Fibroblast of skin of left quadriceps (primary cell): ENCODE measurements at regions not wholly inside any gene's neighbourhood (a gene's known extent, or its start where the extent isn't known, plus 50 kb on each side); places are given as distances from the start of the nearest gene placed in this dataset.
A peak's percentile ranks its signal among the peaks of the same experiment; 100 is the strongest.
"Not testable (repeated sequence)": the region's sequence is repeated elsewhere in the genome, so short reads cannot be mapped to it uniquely, and the experiment has no call there.

Experiments
- DNase-seq, 2 experiments: peaks; one replicate each; pipeline ENCODE4 v3.0.0-alpha.2; 2013; ENCODE audit warnings: low read depth in 2 of 2

DNA sequence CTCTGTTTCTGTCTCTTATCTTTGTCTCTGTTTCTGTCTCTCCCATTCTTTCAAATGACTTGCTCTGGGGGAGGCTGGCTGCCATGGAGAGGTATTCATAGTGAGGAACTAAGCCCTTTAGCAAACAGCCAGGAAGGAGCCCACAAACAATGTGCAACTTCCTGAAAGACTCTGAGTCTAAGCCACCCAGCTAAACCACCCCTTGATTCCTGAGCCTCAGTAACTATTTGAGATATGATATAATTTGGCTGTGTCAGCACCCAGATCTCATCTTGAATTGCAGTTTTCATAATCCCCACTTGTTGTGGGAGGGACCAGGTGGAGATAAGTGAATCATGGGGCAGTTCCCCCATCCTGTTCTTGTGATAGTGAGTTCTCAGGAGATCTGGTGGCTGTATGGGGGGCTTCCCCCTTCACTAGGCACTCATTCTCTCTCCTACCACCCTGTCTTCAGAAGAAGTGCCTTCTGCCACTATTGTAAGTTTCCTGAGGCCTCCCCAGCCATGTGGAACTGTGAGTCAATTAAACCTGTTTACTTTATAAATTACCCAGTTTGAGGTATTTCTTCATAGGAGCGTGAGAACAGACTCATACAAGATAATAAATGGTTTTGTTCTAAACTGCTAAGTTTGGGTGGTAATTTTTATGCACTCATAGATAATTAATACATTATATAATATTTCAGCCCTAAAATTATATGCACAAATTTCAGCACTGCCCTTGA is 121.2 kb upstream of the FOXP2 start:
- no peak for DNase-seq

DNA sequence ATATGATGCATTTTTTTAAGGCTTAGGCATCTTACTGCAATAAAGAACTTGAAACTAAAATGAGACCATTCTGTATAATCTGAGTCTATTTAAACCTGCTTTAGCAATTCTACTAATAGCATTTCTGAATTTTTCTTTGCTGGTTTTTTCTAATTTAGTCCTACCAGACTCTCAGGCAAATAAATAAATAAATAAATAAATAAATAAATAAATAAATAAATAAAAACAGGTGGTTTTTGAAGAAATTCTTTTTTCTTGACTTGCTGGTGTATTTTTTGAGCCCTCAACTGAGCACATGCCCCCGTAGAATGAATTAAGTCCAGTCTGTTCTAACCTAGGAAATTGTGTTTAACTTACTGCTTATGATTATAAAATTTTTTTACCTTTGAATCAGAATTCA is 134.7 kb upstream of the FOXP2 start:
- no peak for DNase-seq

DNA sequence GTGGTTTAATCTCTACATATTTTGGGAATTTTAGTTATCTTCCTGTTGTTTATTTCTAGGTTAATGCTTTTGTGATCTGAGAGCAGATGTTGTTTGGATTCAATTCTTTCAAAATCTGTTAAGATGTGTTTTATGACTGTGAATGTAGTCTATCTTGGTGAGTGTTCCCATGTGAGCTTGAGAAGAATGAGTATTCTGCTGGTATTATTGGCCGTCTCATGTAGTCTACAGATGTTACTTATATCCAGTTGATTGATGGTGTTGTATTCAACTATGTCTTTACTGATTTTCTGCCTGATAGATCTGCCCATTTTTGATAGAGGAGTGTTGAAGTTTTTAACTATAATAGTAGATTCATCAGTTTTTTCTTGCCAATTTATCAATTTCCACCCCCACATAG is 141.4 kb upstream of the FOXP2 start:
- DNase-seq: no peak

GRCh38 chr7:114269714-114270113 is 144.9 kb upstream of the FOXP2 start:
- DNase-seq: no peak

DNA sequence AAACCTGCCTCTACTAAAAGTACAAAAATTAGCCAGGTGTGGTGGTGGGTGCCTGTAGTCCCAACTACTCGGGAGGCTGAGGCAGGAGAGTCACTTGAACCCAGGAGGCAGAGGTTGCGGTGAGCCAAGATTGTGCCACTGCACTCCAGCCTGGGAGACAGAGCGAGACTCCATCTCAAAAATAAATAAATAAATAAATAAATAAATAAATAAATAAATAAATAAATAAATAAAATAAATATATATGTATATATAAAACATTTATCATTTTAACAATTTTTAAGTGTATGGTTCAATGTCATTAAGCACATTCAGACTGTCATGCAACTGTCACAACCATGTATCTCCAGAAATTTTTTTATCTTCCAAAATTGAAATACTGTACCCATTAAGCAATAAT is 147.1 kb upstream of the FOXP2 start:
- not testable (repeated sequence) for DNase-seq

DNA sequence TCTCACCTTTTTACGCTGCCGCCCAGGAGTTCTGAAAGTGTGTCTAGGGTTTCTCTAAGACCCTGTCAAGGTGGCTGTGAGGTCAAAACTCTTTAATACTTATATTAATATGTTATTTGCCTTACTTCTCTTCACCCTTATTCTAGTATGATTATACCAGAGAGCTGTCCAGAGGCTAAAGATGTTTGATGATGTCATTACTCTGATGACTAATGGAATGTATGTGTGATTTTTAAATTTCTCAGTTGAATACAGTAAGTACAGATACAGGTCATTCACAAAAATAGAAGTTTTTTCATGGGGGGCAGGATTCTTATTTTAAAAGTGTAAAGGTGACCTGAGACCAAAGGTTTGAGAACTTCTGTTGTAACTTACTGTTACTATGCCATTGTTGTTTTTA is 150.6 kb upstream of the FOXP2 start:
- no peak for DNase-seq

GRCh38 chr7:114263219-114263618 is 151.4 kb upstream of the FOXP2 start:
- no peak for DNase-seq

- DNase-seq: no peak
Measured at GRCh38 chr7:114255404-114255841, 159.2 kb upstream of the FOXP2 start.

DNA sequence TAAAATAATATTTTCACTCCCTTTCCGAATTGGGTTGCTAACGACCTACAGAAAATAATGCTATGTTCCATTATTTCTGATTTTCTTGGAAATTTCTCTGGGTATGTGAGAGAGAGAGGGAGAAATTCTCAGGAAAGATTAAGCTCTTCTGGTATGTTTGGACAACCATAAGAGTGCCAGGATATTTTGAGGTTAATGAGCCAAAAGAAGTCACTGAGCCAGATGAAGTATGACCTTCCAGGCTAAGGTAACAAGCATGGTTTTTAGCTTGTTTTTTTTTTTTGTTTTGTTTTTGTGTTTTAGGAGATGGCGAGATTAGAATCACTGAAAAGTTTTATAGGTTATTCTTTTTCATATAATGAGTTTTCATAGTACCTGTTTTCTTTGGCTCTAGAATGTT is 171.0 kb upstream of the FOXP2 start:
- no peak for DNase-seq

GRCh38 chr7:114242992-114243507 is 171.6 kb upstream of the FOXP2 start:
- peak in 1 of 2 experiments; percentile 1 for DNase-seq

DNA sequence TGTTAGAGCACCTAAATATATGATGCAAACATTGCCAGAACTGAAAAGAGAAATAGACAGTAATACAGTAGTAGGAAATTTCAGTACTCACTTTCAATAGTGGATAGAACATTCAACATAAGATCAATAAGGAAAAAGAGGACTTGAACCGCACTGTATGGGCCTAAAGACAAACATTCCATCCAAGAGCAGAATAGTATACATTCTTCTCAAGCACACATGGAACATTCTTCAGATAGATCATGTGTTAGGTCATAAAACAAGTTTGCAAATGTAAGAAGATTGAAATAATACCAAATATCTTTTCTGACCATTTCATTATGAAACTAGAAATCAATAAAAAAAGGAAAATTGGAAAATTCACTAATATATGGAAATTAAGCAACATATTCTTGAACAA is 185.4 kb upstream of the FOXP2 start:
- peak in 1 of 2 experiments; percentile 9 for DNase-seq

- no peak for DNase-seq
Measured at GRCh38 chr7:114225784-114226183, 188.8 kb upstream of the FOXP2 start.

- DNase-seq: no peak
Measured at GRCh38 chr7:114218283-114218682, 196.3 kb upstream of the FOXP2 start.

DNA sequence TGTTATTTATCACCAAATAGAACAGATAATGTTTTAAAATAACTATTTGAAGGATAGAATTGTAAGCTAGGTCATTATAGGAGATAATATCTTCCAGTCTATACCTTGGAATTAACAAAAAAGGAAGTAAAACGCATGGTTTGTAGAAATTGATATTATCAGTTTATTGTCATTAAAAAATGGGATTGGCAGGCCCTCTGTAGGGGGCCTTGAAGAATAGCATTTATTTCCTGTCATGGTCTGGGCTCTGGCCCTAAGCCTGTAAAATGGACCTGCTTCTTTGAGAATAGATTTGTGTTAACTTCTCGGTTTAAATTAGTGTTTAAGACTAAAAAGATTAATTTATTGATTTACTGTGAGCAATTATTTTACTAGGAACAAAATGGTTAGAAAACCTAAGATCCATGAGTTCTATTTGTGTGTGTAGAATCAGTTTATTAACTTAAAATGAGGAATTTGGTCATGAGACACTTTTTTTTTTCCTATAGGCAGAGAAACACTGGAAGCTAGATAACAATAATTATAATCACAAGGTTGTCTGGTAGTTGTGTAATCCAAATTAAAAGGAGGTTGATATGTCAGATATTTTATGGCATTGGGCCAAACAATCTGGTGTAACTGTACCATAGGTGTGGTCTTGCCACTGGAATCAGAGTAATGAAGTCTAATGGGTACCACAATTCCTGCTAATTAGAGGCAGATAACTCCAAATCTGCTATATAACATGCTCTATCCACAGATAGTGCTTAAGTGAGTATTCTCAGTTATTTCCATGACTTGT is 197.4 kb upstream of the FOXP2 start:
- DNase-seq: no peak

DNA sequence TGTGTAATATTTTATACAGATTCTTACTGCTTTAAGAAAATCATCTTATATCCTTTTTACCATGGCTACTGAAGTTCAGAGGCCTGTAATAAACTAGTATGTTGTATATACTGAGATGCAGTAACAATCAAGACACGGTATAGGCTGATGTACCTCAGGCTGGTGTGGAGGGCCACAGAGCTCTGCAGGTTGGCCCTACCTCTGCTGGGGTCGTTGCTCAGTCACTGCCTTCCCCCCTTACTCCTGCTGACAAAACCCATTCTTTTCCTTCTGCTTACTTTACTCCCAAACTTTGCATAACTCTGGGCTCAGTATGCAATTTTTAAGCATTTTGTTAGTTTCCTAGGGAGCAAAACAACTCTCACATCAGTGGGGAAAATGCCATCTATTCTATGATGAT is 200.1 kb upstream of the FOXP2 start:
- DNase-seq: no peak

- DNase-seq: no peak
Measured at GRCh38 chr7:114212721-114213429, 201.7 kb upstream of the FOXP2 start.

- no peak for DNase-seq
Measured at GRCh38 chr7:114209968-114210367, 204.6 kb upstream of the FOXP2 start.

DNA sequence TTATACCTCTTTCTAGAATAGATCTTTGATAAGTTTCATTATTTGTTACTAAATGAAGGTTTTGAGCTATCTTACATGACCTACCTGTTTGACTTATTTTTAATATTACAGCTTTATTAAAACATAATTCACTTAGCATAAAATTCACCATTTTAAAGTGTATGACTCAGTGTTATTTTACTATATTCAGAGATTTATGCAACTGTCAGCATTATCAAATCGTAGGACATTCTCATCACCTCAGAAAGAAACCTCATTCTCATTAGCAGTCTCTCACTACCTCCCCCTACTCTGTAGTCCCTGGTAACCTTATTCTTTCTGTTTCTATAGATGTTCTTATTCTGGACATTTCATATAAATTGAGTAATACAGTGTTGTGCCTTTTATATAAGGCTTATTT is 207.9 kb upstream of the FOXP2 start:
- no peak for DNase-seq

DNA sequence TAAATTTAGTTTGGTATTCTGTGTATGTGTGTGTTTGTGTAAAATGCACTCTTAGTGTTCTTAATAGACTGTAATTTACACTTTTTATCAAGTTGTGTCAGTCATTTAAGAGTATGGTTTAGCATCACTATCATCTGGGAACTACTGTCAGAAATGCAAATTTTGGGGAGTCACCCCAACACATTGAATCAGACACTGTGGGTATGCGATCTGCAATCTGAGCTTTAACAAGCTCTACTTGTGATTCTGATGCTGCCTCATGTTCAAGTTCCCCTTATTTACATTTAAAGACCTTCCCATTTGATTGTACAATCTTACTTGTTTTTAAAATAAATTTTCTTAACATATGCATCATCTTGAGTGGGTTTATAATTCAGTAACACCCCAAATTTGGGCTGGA is 218.1 kb upstream of the FOXP2 start:
- no peak for DNase-seq

- DNase-seq: no peak
Measured at GRCh38 chr7:114190387-114190786, 224.2 kb upstream of the FOXP2 start.

GRCh38 chr7:114183311-114184088 is 231.1 kb upstream of the FOXP2 start:
- DNase-seq: no peak

DNA sequence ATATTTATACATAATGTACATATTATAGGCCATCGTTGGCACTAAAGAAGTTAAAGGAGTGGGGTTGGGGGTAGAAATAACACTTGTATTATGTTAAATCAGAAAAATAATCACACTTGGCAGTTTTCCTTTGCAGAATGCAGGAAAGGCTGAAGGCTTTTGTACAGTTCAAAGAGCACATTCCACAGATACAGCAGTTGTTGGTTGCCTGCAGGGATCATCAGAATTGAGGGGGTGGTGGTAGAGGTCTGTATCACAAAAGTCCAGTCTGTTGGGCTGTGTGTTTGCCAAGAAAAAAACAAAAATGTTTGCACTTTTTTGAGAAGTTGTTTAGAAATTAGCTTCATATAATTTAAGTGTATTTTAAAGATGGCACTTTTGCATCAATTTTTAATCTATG is 231.8 kb upstream of the FOXP2 start:
- DNase-seq: no peak
